HG03108 (cell line): ENCODE measurements at regions not wholly inside any gene's neighbourhood (a gene's known extent, or its start where the extent isn't known, plus 50 kb on each side); places are given as distances from the start of the nearest gene placed in this dataset.

Experiments
- ATAC-seq: cut with Tn5 transposase; IDR thresholded peaks from one replicate; pipeline ENCODE4 v1.9.1; 2021; ENCODE audit warnings: moderate library complexity; ENCODE audit not compliant: unreplicated experiment

DNA sequence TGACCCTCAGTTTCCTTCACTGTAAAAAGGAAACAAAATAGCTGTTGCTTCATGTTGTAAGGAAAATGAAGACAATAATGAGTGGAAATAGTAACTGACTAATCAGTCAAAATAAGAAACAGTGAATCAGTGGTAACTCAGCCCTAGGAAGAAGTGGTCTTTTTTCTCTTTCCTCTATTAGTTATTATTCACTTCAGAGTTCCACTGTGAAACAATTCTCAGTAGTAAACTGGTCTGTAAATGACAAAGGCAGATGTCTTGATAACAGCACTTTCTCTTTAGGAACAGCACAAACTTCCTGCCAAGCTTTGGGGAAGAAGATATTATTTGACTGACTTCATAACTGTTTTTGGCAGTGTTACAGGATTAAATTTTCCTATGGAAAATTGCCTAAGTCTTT is 600.5 kb upstream of the KLHL1 start:
- no peak for ATAC-seq

DNA sequence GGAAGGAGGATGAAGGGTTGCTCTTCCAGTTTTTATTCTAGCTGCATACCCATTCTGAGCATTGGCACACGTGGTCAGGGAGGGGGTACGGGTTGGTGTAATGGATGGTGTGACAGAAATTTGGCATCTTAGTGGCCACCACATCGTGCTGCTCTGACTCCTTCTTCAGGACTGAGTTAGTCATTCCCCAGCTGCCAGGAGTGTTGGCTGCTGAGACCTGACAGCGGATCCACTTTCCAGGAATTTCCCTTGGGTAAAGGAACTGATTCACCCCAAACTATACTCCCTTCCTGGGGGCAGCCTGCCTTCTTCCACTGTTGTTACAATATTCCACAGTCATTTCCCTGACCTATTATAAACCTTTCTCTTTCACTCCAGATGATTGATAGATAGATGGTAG is 595.5 kb upstream of the KLHL1 start:
- ATAC-seq = no peak

DNA sequence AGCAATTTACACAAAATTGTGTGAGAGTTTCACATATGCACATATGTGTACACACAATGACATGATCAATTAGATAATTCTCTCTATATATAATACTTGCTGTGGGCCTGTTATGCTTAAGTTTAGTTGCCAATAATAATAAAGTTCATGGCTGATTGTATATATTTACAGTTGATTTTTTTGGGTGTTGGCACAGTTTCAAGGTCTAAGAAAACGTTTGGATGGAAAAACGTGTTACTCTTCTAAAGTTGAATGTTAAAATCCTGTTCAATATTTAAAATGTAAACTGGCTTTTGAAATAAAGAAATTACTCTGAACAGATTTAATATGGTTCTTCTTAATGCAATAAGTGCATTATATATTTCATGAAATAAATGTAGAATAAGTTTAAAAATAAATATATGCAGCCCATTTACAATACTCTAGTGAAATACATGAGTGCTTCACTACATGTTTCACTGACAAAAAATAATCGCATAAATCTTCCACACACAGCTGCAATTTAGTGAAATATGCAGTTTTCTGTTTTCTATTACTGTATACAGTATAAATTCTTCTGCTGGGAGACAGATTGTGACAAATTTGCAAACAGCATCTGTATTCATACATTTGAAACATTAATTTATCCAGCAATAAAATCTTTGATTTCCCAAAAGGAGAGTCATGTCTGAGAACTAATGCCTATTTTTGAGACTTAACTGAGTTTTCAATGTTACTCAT is 586.9 kb upstream of the KLHL1 start:
- no peak for ATAC-seq

DNA sequence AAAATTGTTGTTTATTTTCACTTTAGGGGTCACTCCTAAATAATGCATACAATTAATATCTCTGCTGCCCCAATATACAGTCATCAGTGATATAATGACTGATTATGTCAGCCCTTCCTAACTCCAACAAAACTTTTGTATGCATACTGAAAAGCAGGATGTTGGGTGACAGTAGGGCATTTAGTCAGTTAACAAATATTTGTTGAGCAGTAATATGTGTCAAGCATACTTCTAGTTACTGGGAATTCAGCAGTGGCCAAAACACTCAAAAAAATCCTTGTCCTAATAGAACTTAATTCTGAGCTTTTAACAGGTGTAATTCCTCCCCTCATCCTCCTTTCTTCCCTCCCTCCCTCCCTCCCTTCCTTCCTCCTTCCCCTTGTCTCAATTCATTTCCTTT is 560.7 kb upstream of the KLHL1 start:
- ATAC-seq = no peak

DNA sequence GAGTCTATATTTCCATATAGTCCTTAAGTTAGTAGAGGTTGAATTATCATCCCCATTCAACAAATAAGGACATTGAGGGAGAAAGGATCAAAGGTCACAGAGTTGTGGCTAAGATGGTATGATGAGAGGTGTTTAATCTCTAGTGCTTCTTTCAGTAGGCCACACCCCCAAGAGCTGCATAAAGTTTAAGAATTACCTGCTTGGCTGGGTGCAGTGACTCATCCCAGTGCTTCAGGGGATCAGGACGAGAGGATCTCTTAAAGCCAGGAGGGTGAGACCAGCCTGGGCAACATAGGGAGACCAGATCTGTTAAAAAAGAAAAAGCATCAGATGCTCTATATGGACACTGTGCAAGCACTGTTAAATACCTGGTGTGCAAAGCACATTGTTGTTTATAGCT is 560.0 kb upstream of the KLHL1 start:
- ATAC-seq = no peak

GRCh38 chr13:70666883-70667556 is 558.8 kb upstream of the KLHL1 start:
- no peak for ATAC-seq

- no peak for ATAC-seq
These were observed 554.1 kb upstream of the KLHL1 start for GRCh38 chr13:70662231-70662940.

GRCh38 chr13:70644052-70644451 is 535.8 kb upstream of the KLHL1 start:
- no peak for ATAC-seq

GRCh38 chr13:70634893-70635292 is 526.6 kb upstream of the KLHL1 start:
- no peak for ATAC-seq

- ATAC-seq = no peak
These were observed 522.0 kb upstream of the KLHL1 start for GRCh38 chr13:70630247-70630646.

DNA sequence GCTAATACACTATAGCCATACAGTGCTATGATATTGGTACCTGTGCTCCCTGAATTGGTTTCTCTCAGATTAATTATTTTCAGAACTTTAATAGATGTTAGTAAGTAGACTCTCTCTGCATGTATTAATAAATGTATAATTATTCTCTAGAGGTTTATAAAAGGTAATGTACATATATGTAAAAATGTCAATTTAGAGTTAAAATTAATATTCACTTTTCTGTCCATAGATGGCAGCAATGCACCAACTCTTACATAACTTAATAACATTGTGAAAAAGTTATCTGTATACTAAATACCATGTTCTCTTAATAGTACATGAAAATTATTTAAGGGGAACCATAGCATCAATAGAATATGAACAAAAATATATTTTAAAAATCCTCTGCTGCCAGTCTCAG is 515.0 kb upstream of the KLHL1 start:
- ATAC-seq = no peak

GRCh38 chr13:70622796-70623195 is 514.5 kb upstream of the KLHL1 start:
- ATAC-seq = no peak

DNA sequence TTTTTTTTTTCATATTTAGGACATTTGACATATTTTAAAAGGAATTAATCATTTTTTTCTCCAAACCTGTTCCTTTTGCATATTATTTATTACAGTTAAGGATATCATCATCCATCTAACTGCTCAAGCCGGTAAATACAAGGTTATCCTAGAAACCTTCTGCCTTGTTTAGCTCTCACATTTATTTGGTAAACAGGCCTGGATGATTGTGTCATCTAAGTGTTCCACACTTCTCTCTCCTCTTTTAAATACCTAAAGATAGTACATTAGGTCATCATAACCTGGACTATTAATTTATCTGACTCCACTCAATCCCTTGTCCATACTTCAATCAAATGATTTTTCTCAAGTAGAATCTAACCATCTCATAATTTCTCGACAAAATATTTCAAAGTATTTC is 511.7 kb upstream of the KLHL1 start:
- ATAC-seq = no peak

- no peak for ATAC-seq
These were observed 508.6 kb upstream of the KLHL1 start for GRCh38 chr13:70616847-70617246.

GRCh38 chr13:70613295-70613694 is 505.0 kb upstream of the KLHL1 start:
- no peak for ATAC-seq

- ATAC-seq = no peak
These were observed 504.6 kb upstream of the KLHL1 start for GRCh38 chr13:70612881-70613280.

GRCh38 chr13:70604448-70604847 is 496.2 kb upstream of the KLHL1 start:
- no peak for ATAC-seq

DNA sequence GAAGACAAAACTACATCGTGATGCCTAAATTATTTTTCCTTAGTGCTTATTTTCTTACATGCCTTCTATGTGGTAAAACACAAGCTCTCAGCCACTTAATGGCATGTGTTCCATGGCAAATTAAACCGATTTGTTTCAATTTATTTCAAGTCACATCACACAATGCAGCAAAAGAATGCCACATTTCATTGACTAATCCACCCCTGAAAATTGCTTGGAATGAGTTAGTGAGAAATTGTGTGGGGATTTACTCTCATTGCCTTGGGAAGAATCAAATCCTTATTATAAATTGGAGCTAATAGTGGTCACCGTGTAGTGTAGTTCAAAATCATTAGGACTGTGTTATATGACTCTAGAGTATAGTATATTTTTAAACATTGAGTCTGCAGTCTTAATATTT is 485.5 kb upstream of the KLHL1 start:
- no peak for ATAC-seq

- no peak for ATAC-seq
These were observed 476.9 kb upstream of the KLHL1 start for GRCh38 chr13:70585109-70585508.

DNA sequence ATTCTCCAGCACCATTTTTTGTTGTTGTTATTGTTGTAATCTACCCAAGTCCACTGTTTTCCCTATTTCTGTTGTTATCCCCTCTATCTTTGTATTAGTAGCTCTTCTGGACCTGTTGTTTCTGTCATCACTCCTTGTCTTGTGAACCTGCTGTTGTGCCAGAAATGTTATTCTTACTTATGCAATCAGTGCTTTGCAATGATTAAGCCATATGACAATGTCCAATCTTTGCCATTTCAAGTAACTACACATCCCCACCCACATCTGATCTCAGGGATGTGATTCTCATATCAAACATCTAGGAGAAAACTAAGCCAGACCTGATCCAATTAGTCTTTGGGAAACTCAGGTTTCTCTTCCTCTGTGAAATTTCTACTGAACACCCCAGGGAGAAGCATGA is 472.6 kb upstream of the KLHL1 start:
- ATAC-seq = no peak

- ATAC-seq = no peak
These were observed 471.7 kb upstream of the KLHL1 start for GRCh38 chr13:70579941-70580340.

DNA sequence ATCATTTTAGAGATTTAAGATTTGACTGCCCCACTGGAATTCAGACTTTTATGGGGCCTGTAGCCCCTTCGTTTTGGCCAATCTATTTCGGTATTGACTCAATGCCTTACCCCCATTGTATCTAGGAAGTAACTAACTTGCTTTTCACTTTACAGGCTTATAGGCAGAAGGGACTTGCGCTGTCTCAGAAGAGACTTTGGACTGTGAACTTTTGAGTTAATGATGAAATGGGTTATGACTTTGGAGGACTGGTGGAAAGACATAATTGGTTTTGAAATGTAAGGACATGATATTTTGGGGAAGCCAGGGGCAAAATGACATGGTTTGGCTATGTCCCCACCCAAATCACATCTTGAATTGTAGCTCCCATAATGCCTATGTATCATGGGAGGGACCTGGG is 463.0 kb upstream of the KLHL1 start:
- ATAC-seq = no peak
